A673 (cell line): ENCODE measurements at regions not wholly inside any gene's neighbourhood (a gene's known extent, or its start where the extent isn't known, plus 50 kb on each side); places are given as distances from the start of the nearest gene placed in this dataset.

Experiments
- BruUV-seq: library from RNA; stranded (reverse); fragments of 400-500 nt; replicated peaks from 2 replicates; lab custom pipeline; 2021; lab: Mats Ljungman, UMichigan
- CTCF ChIA-PET: fragments of 300-600 bp; sonication (Branson Sonifier 250); formaldehyde crosslinking; loops from one replicate; lab custom pipeline; 2022; ENCODE audit warnings: antibody characterized with exemption; lab: Charles Lee
- POLR2A ChIA-PET: fragments of 300-600 bp; sonication (Branson Sonifier 250); formaldehyde crosslinking; loops from one replicate; lab custom pipeline; 2022; ENCODE audit warnings: antibody characterized with exemption; ENCODE audit not compliant: low non-redundant PET; lab: Charles Lee
- DNase-seq: peaks from one replicate; pipeline ENCODE4 v3.0.0-alpha.2; 2015; ENCODE audit warnings: low spot score
- H3K27ac ChIP-seq: fragments of 200-600 bp; sonication (generic); 2 replicates; pipeline ENCODE4 v1.5.1; 2016; ENCODE audit warnings: mixed run types, low read depth, mild to moderate bottlenecking, mixed read lengths, antibody characterized with exemption, low read length; ENCODE audit not compliant: poor library complexity, severe bottlenecking
- H3K27me3 ChIP-seq: fragments of 200-600 bp; sonication (generic); replicated peaks from 2 replicates; pipeline ENCODE4 v1.6.1; 2017; ENCODE audit warnings: mixed run types, low read depth, mild to moderate bottlenecking, mixed read lengths, antibody characterized with exemption, low read length; ENCODE audit not compliant: insufficient read depth, poor library complexity
- H3K36me3 ChIP-seq: fragments of 200-600 bp; sonication (generic); 2 replicates; pipeline ENCODE4 v1.6.1; 2016; ENCODE audit warnings: mixed run types, mild to moderate bottlenecking, mixed read lengths, antibody characterized with exemption, low read length; ENCODE audit not compliant: insufficient read depth, poor library complexity, severe bottlenecking
- H3K4me1 ChIP-seq: fragments of 200-600 bp; sonication (generic); 2 replicates; pipeline ENCODE4 v1.6.1; 2017; ENCODE audit warnings: mixed run types, mild to moderate bottlenecking, mixed read lengths, antibody characterized with exemption, low read length; ENCODE audit not compliant: insufficient read depth, poor library complexity, severe bottlenecking
- H3K4me3 ChIP-seq: fragments of 200-600 bp; sonication (generic); 2 replicates; pipeline ENCODE4 v1.5.1; 2016; ENCODE audit warnings: low read depth, mixed run types, mild to moderate bottlenecking, mixed read lengths, low read length; ENCODE audit not compliant: poor library complexity, severe bottlenecking
- H3K9me3 ChIP-seq: fragments of 200-600 bp; sonication (generic); 2 replicates; pipeline ENCODE4 v1.6.1; 2016; ENCODE audit warnings: mixed run types, low read depth, mild to moderate bottlenecking, mixed read lengths, antibody characterized with exemption, low read length; ENCODE audit not compliant: poor library complexity, severe bottlenecking
- CTCF ChIP-seq: fragments of 300-800, 200-600 bp; sonication (generic); conservative IDR thresholded peaks from 2 replicates; pipeline ENCODE4 v1.5.1; 2017; ENCODE audit warnings: low read depth, mild to moderate bottlenecking, antibody characterized with exemption, low read length, moderate library complexity, mixed read lengths
- EZH2 ChIP-seq: fragments of 200-600 bp; sonication (generic); IDR thresholded peaks from 2 replicates; pipeline ENCODE4 v1.6.1; 2017; ENCODE audit warnings: borderline replicate concordance, low read depth, mild to moderate bottlenecking, mixed read lengths, antibody characterized with exemption, low read length; ENCODE audit not compliant: poor library complexity, severe bottlenecking
- intact Hi-C: fragments of 100-400 bp; cut with micrococcal nuclease; formaldehyde crosslinking; loops from one replicate; pipeline ENCODE4 v1.10.0; 2022; ENCODE audit not compliant: unreplicated experiment

- Histone ChIP-seq H3K9me3 (no peaks in the 10 kb centered on the region), H3K27me3 (no peaks in the 10 kb centered on the region), H3K27ac (no peak overlapping the region), H3K4me1 (no peaks in the 10 kb centered on the region), H3K4me3 (no peak overlapping the region), H3K36me3 (no peaks in the 10 kb centered on the region)
- POLR2A ChIA-PET: no interaction called here
- no peak for DNase-seq
- CTCF ChIA-PET: no interaction called here
- no peak for TF ChIP-seq CTCF
- TF ChIP-seq EZH2: no peak
- intact Hi-C loops: no loop called here
- BruUV-seq: no TSS peak
These were observed 212.0 kb upstream of the IGFBP3 start for GRCh38 chr7:46133072-46133471.

GRCh38 chr7:46131916-46132795 is 211.1 kb upstream of the IGFBP3 start:
- no peaks in the 10 kb centered on the region for H3K36me3 ChIP-seq
- intact Hi-C loops: no loop called here
- no peaks in the 10 kb centered on the region for H3K27me3 ChIP-seq
- no peaks in the 10 kb centered on the region for H3K9me3 ChIP-seq
- ChIA-PET POLR2A (no interaction called here), CTCF (no interaction called here)
- no peak overlapping the region for H3K4me3 ChIP-seq
- TF ChIP-seq CTCF (no peak), EZH2 (no peak)
- DNase-seq: no peak
- H3K27ac ChIP-seq: no peak overlapping the region
- BruUV-seq: no TSS peak
- no peaks in the 10 kb centered on the region for H3K4me1 ChIP-seq

- Histone ChIP-seq H3K27me3 (peaks cover 14% of the 10 kb centered on the region), H3K9me3 (no peaks in the 10 kb centered on the region), H3K4me3 (no peak overlapping the region), H3K4me1 (no peaks in the 10 kb centered on the region), H3K27ac (no peak overlapping the region), H3K36me3 (no peaks in the 10 kb centered on the region)
- no peak for DNase-seq
- ChIA-PET POLR2A (no interaction called here), CTCF (no interaction called here)
- intact Hi-C loops: no loop called here
- TF ChIP-seq CTCF: no peak
- no TSS peak for BruUV-seq
These were observed 208.8 kb upstream of the IGFBP3 start for GRCh38 chr7:46129831-46130230.
